GM23248 (cell line): ENCODE measurements at regions not wholly inside any gene's neighbourhood (a gene's known extent, or its start where the extent isn't known, plus 50 kb on each side); places are given as distances from the start of the nearest gene placed in this dataset.
A peak's percentile ranks its signal among the peaks of the same experiment; 100 is the strongest.

Experiments
- DNase-seq: peaks from one replicate; pipeline ENCODE4 v3.0.0-alpha.2; 2015
- H2AFZ ChIP-seq: fragments of 200-600 bp; sonication (generic); 2 replicates; pipeline ENCODE4 v1.6.1; 2016; ENCODE audit warnings: antibody characterized with exemption
- H3F3A ChIP-seq: fragments of 200-600 bp; sonication (generic); 2 replicates; pipeline ENCODE4 v1.6.1; 2016; ENCODE audit warnings: mild to moderate bottlenecking, antibody characterized with exemption, mixed run types; ENCODE audit not compliant: insufficient read depth
- H3K27ac ChIP-seq: fragments of 200-600 bp; sonication (generic); 2 replicates; pipeline ENCODE4 v1.5.1; 2016; ENCODE audit warnings: mild to moderate bottlenecking
- H3K27me3 ChIP-seq: fragments of 200-600 bp; sonication (generic); replicated peaks from 2 replicates; pipeline ENCODE4 v1.6.1; 2016; ENCODE audit warnings: mild to moderate bottlenecking; ENCODE audit not compliant: insufficient read depth
- H3K36me3 ChIP-seq: fragments of 200-600 bp; sonication (generic); 2 replicates; pipeline ENCODE4 v1.6.1; 2016; ENCODE audit warnings: low read depth, mild to moderate bottlenecking
- H3K4me1 ChIP-seq: fragments of 200-600 bp; sonication (generic); 2 replicates; pipeline ENCODE4 v1.6.1; 2016; ENCODE audit warnings: mild to moderate bottlenecking; ENCODE audit not compliant: insufficient read depth
- H3K4me2 ChIP-seq: fragments of 200-600 bp; sonication (generic); one replicate; pipeline ENCODE4 v1.6.1; 2016; ENCODE audit warnings: mild to moderate bottlenecking; ENCODE audit not compliant: unreplicated experiment
- H3K4me3 ChIP-seq: fragments of 200-600 bp; sonication (generic); 2 replicates; pipeline ENCODE4 v1.5.1; 2016; ENCODE audit warnings: mild to moderate bottlenecking
- H3K79me2 ChIP-seq: fragments of 200-600 bp; sonication (generic); 2 replicates; pipeline ENCODE4 v1.6.1; 2016; ENCODE audit warnings: mild to moderate bottlenecking; ENCODE audit not compliant: insufficient read depth
- H3K9ac ChIP-seq: fragments of 200-600 bp; sonication (generic); 2 replicates; pipeline ENCODE4 v1.6.1; 2016; ENCODE audit warnings: mild to moderate bottlenecking
- H3K9me2 ChIP-seq: fragments of 200-600 bp; sonication (generic); 2 replicates; pipeline ENCODE4 v1.6.1; 2016; ENCODE audit warnings: mixed run types, mild to moderate bottlenecking, moderate library complexity; ENCODE audit not compliant: insufficient read depth
- H3K9me3 ChIP-seq: fragments of 200-600 bp; sonication (generic); one replicate; pipeline ENCODE4 v1.6.1; 2017; ENCODE audit warnings: low read depth
- H4K20me1 ChIP-seq: fragments of 200-600 bp; sonication (generic); 2 replicates; pipeline ENCODE4 v1.6.0; 2016; ENCODE audit not compliant: insufficient read depth
- EZH2 ChIP-seq: fragments of 200-600 bp; sonication (generic); IDR thresholded peaks from 2 replicates; pipeline ENCODE4 v1.6.1; 2018; ENCODE audit warnings: antibody characterized with exemption, mild to moderate bottlenecking; ENCODE audit not compliant: insufficient read depth, poor library complexity, severe bottlenecking
- EZH2phosphoT487 ChIP-seq: fragments of 200-600 bp; sonication (generic); IDR thresholded peaks from 2 replicates; pipeline ENCODE4 v1.6.1; 2018; ENCODE audit warnings: antibody characterized with exemption, moderate library complexity, mild to moderate bottlenecking, low read depth; ENCODE audit not compliant: insufficient read depth
- WGBS, 2 experiments: methylation state at CpG; one replicate each; pipeline ENCODE4 v1.1.6; 2015 to 2017; ENCODE audit warnings: low lambda C conversion rate in 2 of 2, low coverage in 1 of 2; ENCODE audit errors: missing lambda C conversion rate in 2 of 2; 5-methylcytosine and 5-hydroxymethylcytosine counted together
- in situ Hi-C: fragments of 300-500 bp; cut with MboI; formaldehyde crosslinking; loops from 2 replicates; pipeline ENCODE4 v1.15.0; 2020

DNA sequence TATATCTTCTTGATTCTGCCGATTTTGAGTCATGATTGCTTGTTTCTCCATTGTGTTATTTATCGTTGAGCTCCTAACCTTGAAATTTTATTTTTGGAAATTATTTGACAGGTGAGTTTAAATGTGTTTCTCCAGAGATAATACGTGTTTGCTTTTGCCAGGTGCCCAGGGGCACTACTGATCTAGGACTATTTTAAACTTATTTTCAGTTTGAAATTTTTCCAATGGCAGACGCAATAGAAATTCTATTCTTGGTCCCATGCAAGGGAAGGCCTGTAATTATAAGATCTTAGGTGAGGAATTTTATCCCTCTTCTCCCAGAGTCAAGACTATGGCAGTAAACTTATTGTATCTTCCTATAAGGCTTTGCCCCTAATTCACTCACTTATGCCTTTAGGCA lies 252.8 kb downstream of the AEBP2 start:
- Histone ChIP-seq H3K36me3 (no peaks in the 10 kb centered on the region), H3K27me3 (no peaks in the 10 kb centered on the region), H3K9ac (no peak overlapping the region), H3K4me1 (peaks cover 11% of the 10 kb centered on the region), H3K4me2 (no peak overlapping the region), H3K4me3 (no peak overlapping the region), H4K20me1 (no peaks in the 10 kb centered on the region), H3K9me2 (no peaks in the 10 kb centered on the region), H3K27ac (no peak overlapping the region), H3K79me2 (no peaks in the 10 kb centered on the region), H3K9me3 (no peaks in the 10 kb centered on the region), H2AFZ (no peak overlapping the region), H3F3A (peaks cover 9% of the 10 kb centered on the region; the same call in 1 of the 2 replicates)
- no peak for DNase-seq
- no peak for TF ChIP-seq EZH2phosphoT487
- no peak for TF ChIP-seq EZH2
- in situ Hi-C loops: no loop called here
- 55 to 66% methylated on average over 4 of the region's 4 CpGs for WGBS, 2 experiments

GRCh38 chr12:19692566-19692965 lies 253.3 kb downstream of the AEBP2 start:
- peaks cover 9% of the 10 kb centered on the region; the same call in 1 of the 2 replicates for H3F3A ChIP-seq
- TF ChIP-seq EZH2: no peak
- 44 to 59% methylated on average over 1 of the region's 1 CpG for whole genome bisulfite sequencing, 2 experiments
- H3K27me3 ChIP-seq: no peaks in the 10 kb centered on the region
- H3K79me2 ChIP-seq: no peaks in the 10 kb centered on the region
- in situ Hi-C loops: no loop called here
- no peak overlapping the region for H3K4me2 ChIP-seq
- peaks cover 11% of the 10 kb centered on the region for H3K4me1 ChIP-seq
- no peak overlapping the region for H3K9ac ChIP-seq
- H4K20me1 ChIP-seq: no peaks in the 10 kb centered on the region
- H3K9me3 ChIP-seq: no peaks in the 10 kb centered on the region
- H3K36me3 ChIP-seq: no peaks in the 10 kb centered on the region
- H3K27ac ChIP-seq: no peak overlapping the region
- H3K9me2 ChIP-seq: no peaks in the 10 kb centered on the region
- no peak for DNase-seq
- H2AFZ ChIP-seq: no peak overlapping the region
- no peak overlapping the region for H3K4me3 ChIP-seq

- DNase-seq: peak; percentile 12
- Histone ChIP-seq H3K27ac (no peak overlapping the region), H3K4me3 (no peak overlapping the region), H3F3A (peaks cover 9% of the 10 kb centered on the region; the same call in 1 of the 2 replicates), H4K20me1 (no peaks in the 10 kb centered on the region), H3K9me3 (no peaks in the 10 kb centered on the region), H3K4me1 (peaks cover 11% of the 10 kb centered on the region), H3K36me3 (no peaks in the 10 kb centered on the region), H2AFZ (no peak overlapping the region), H3K4me2 (peak overlapping the region; percentile 21), H3K79me2 (no peaks in the 10 kb centered on the region), H3K9me2 (no peaks in the 10 kb centered on the region), H3K9ac (no peak overlapping the region), H3K27me3 (no peaks in the 10 kb centered on the region)
- no peak for TF ChIP-seq EZH2phosphoT487
- WGBS, 2 experiments: 80 to 89% methylated on average over 3 of the region's 3 CpGs
- in situ Hi-C loops: no loop called here
These were observed 255.3 kb downstream of the AEBP2 start for GRCh38 chr12:19694627-19695026.

- Histone ChIP-seq H2AFZ (no peak overlapping the region), H3K27me3 (no peaks in the 10 kb centered on the region), H3K9me2 (no peaks in the 10 kb centered on the region), H3K9ac (no peak overlapping the region), H3K9me3 (no peaks in the 10 kb centered on the region), H3K4me1 (peaks cover 11% of the 10 kb centered on the region), H3K4me3 (no peak overlapping the region), H3F3A (peaks cover 9% of the 10 kb centered on the region; the same call in 1 of the 2 replicates), H4K20me1 (no peaks in the 10 kb centered on the region), H3K27ac (no peak overlapping the region), H3K79me2 (no peaks in the 10 kb centered on the region), H3K36me3 (no peaks in the 10 kb centered on the region), H3K4me2 (peak overlapping the region; percentile 21)
- no peak for TF ChIP-seq EZH2
- no peak for TF ChIP-seq EZH2phosphoT487
- in situ Hi-C loops: no loop called here
- DNase-seq: no peak
- WGBS, 2 experiments: 59 to 66% methylated on average over 3 of the region's 3 CpGs
These were observed 256.2 kb downstream of the AEBP2 start for GRCh38 chr12:19695244-19696098.
